AG10803 (cell line): ENCODE measurements at regions not wholly inside any gene's neighbourhood (a gene's known extent, or its start where the extent isn't known, plus 50 kb on each side); places are given as distances from the start of the nearest gene placed in this dataset.
"Not testable (repeated sequence)": the region's sequence is repeated elsewhere in the genome, so short reads cannot be mapped to it uniquely, and the experiment has no call there.

Experiments
- DNase-seq: peaks from one replicate; pipeline ENCODE4 v3.0.0; 2010; ENCODE audit warnings: low read depth
- H3K4me3 ChIP-seq: 2 replicates; pipeline ENCODE4 v1.5.1; 2011; ENCODE audit warnings: mild to moderate bottlenecking, low read length, control low read depth
- TF ChIP-seq, protein P1 (sequence below): conservative IDR thresholded peaks from 2 replicates; pipeline ENCODE4 v1.5.1; 2011; ENCODE audit warnings: mild to moderate bottlenecking, low read length, control low read depth, inconsistent platforms

DNA sequence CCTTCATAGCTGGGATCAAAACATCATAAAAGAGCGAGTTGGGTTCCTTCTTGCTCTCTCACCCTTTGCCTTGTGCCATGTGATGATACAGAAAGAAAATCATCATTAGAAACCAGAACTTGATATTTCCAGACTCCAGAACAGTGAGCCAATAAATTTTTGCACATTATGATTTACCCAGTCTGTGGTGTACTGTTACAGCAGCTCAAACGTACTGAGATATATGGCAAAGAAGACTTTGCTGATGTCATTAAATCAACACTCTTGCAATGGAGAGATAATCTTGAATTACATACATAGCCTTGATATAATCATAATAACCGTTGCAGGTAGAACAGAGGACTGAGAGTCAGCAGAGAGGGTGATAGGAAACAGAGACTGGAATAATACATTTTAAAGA, 1271.6 kb downstream of the CDH12 start:
- H3K4me3 ChIP-seq = no peak overlapping the region
- DNase-seq = no peak
- TF ChIP-seq, protein P1, sequence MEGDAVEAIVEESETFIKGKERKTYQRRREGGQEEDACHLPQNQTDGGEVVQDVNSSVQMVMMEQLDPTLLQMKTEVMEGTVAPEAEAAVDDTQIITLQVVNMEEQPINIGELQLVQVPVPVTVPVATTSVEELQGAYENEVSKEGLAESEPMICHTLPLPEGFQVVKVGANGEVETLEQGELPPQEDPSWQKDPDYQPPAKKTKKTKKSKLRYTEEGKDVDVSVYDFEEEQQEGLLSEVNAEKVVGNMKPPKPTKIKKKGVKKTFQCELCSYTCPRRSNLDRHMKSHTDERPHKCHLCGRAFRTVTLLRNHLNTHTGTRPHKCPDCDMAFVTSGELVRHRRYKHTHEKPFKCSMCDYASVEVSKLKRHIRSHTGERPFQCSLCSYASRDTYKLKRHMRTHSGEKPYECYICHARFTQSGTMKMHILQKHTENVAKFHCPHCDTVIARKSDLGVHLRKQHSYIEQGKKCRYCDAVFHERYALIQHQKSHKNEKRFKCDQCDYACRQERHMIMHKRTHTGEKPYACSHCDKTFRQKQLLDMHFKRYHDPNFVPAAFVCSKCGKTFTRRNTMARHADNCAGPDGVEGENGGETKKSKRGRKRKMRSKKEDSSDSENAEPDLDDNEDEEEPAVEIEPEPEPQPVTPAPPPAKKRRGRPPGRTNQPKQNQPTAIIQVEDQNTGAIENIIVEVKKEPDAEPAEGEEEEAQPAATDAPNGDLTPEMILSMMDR = no peak

GRCh38 chr5:21574961-21575360, 1278.2 kb downstream of the CDH12 start:
- H3K4me3 ChIP-seq = no peak overlapping the region
- DNase-seq = no peak
- TF ChIP-seq, protein P1 = no peak

DNA sequence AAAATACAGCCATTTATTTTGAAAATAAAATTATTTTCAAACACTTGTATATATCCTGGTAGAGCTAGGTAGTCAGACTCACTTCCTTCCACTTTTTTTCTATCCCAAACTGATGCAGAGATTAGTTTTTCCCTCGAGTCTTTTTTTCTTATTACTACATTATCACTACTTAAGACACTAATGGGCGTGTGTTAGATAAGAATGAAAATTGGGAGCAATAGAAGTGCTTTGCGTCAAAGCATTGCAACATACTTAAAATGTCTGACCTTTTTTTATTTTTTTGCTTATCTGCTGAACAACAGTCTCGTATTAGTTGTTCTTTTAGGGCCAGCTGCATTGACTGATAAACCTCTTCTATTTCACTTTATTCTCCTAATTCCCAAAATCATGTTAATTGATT, 1278.7 kb downstream of the CDH12 start:
- H3K4me3 ChIP-seq = no peak overlapping the region
- DNase-seq = no peak
- TF ChIP-seq, protein P1 = no peak

- H3K4me3 ChIP-seq = no peak overlapping the region
- TF ChIP-seq, protein P1 = no peak
- DNase-seq = no peak
Observed at GRCh38 chr5:21573416-21574314, 1279.5 kb downstream of the CDH12 start.

DNA sequence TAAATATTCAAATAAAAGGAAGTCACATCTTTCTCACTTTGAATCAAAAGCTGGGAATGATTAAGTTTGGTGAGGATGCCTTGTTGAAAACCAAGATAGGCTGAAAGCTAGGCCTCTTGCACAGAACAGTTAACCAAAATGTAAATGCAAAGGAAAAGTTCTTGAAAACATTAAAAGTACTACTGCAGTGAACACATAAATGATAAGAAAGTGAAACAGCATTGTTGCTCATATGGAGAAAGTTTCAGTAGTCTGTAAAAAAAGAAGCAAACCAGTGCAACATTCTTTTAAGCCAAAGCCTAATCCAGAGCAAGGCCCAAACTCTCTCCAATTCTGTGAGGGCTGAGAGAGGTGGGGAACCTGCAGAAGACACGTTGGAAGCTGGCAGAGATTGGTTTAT, 1281.9 kb downstream of the CDH12 start:
- H3K4me3 ChIP-seq, DNase-seq: not testable (repeated sequence)

DNA sequence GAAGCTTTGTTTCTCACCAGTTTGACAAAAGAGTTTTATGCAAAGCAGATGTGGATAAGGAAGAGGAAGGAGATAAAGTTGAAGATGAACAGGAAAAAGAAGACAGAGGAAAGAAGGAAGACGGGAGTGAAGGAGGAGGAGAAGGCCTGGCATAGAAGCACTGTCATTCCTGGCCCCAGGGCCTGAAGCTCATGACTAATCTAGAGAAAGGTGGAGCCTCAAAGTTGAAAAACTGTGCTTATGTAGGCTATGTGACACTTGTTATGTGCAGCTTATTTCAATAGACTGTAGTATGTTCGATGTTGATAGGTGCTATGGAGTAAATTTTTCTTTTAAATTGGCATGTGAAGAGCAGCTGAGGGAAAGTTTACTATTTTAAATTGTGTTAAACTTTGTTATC, 1294.0 kb downstream of the CDH12 start:
- not testable (repeated sequence) for DNase-seq

GRCh38 chr5:21552263-21552662, 1300.9 kb downstream of the CDH12 start:
- H3K4me3 ChIP-seq, DNase-seq: not testable (repeated sequence)

More for the DNA sequence above, 1294.0 kb downstream of the CDH12 start:
- H3K4me3 ChIP-seq = not testable (repeated sequence)

DNA sequence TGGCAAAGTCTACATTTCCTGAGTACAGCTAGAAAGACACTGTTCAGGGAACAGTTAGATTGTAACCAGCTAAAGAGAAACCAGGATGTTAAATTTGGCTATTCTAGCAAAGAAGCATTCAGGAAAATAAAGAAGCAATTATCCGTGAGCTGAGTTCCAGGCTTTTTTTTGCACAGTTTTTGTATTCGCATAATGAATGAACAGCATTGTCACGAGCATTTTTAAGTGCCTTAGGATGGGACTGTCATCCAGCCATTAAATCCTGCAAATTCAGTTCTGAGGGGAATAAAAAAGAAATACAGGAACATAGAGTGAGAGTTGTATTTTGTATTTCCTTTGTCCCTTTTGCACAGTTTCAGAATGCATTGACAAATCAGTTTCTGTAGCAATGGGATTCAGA, 1302.2 kb downstream of the CDH12 start:
- not testable (repeated sequence) for DNase-seq, H3K4me3 ChIP-seq

DNA sequence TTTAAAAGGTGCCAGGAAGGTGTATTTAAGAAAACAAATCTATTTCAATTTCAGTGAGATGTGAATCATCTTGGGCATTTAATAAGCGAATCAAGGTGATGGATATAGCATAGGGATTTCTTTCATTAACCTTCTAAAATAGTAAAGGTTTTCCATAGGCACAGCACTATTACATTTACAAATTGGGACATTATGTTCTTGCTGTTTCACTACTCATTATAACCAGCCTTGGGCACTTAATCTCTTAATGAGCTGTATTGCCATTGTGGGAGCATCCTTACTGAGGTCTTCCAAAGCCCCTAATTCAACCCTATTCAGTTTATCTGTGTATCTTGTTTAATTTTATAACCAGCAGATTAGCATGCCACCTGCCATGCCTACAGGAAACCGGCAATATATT, 1305.5 kb downstream of the CDH12 start:
- DNase-seq, H3K4me3 ChIP-seq: not testable (repeated sequence)

DNA sequence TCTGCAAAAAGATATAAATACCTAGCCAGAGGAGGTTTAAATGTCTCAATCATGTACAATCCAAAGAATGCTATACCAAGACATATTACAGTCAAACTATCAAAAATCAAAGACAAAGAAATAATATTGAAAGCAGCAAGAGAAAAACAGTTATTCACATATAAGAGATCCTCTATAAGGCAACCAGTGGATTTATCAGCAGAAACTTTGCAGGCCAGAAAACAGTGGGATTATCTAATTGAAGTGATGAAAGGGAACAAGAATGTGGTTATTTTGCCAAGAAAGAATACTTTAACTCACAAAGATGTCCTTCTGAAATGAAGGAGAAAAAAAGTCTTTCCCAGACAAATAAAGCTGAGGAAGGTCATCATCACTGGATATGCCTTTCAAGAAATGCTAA, 1318.0 kb downstream of the CDH12 start:
- peak; percentile 21 for DNase-seq
- not testable (repeated sequence) for H3K4me3 ChIP-seq

DNA sequence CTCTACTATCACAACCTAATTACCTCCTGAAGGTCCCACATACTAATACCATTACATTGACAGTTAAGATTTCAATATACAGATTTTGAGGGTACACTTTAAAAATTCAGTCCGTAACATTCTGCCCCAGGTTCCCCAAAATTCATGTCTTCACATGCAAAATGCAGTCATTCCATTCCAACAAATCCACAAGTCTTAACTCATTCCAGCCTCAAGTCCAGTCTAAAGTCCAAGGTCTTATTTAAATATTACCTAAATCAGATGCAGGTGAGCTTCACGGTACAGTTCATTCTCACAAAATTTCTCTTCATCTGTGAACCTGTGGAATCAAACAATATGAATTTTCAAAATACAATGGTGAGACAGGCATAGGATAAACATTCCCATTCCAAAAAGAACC, 1332.0 kb downstream of the CDH12 start:
- DNase-seq, H3K4me3 ChIP-seq: not testable (repeated sequence)

DNA sequence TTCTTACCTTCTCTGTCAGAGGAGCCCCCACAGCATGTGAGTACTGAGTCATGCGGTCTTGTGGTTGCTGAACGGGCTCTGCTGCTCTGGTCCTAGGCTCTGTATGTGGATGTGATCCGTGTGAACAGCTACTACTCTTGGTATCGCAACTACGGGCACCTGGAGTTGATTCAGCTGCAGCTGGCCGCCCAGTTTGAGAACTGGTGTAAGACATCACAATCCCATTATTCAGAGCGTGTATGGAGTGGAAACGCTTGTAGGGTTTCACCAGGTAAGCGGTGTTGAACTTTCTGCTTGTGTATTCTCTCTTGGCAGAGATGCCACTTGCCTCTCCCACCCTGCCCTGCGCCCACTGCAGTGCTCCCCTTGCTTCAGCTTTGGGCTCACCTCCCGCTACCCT, 1356.2 kb downstream of the CDH12 start:
- not testable (repeated sequence) for DNase-seq, H3K4me3 ChIP-seq

- not testable (repeated sequence) for H3K4me3 ChIP-seq, DNase-seq
Observed at GRCh38 chr5:21496056-21496455, 1357.1 kb downstream of the CDH12 start.

GRCh38 chr5:21495235-21495634, 1357.9 kb downstream of the CDH12 start:
- DNase-seq, H3K4me3 ChIP-seq: not testable (repeated sequence)

DNA sequence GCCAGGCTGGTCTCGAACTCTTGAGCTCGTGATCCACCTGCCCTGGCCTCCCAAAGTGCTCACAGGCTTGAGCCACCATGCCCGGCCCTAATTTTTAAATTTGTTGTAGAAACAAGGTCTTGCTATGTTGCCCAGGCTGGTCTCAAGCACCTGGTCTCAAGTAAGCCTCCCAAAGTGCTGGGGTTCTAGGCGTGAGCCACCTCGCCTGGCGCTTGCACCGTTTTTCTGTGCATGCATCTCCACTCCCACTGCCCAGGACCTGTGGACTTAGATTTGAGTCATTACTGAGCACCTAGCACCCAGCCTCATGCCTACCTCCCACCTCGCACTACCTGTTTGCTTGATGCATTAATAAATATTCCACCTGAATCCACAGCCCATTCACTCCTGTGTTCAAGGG, 1359.1 kb downstream of the CDH12 start:
- DNase-seq, H3K4me3 ChIP-seq: not testable (repeated sequence)
